OCI-LY3 (cell line): ENCODE measurements at regions not wholly inside any gene's neighbourhood (a gene's known extent, or its start where the extent isn't known, plus 50 kb on each side); places are given as distances from the start of the nearest gene placed in this dataset.

Experiments
- H2AFZ ChIP-seq: fragments of 200-600, 300-600 bp; shearing (Covaris generic); 2 replicates; pipeline ENCODE4 v1.6.0; 2014; ENCODE audit warnings: antibody characterized with exemption, low read depth, low read length
- H3K27ac ChIP-seq: fragments of 200-600, 300-600 bp; sonication (generic); 2 replicates; pipeline ENCODE4 v1.5.1; 2014; ENCODE audit warnings: mild to moderate bottlenecking, low read length, moderate library complexity, mixed read lengths
- H3K27me3 ChIP-seq: fragments of 200-600, 300-600 bp; sonication (generic); 2 replicates; pipeline ENCODE4 v1.6.1; 2014; ENCODE audit warnings: low read depth, low read length, mixed read lengths
- H3K36me3 ChIP-seq: fragments of 200-600, 300-600 bp; sonication (generic); replicated peaks from 2 replicates; pipeline ENCODE3; 2014; ENCODE audit warnings: low read depth, low read length, mixed read lengths
- H3K4me1 ChIP-seq: fragments of 300-600, 200-600 bp; sonication (generic); 2 replicates; pipeline ENCODE4 v1.6.1; 2014; ENCODE audit warnings: low read length, mixed read lengths
- H3K4me2 ChIP-seq: fragments of 200-600, 300-600 bp; sonication (generic); 2 replicates; pipeline ENCODE4 v1.6.1; 2014; ENCODE audit warnings: low read length, mixed read lengths
- H3K4me3 ChIP-seq: fragments of 300-600, 200-600 bp; sonication (generic); 2 replicates; pipeline ENCODE4 v1.5.1; 2014; ENCODE audit warnings: antibody characterized with exemption, mild to moderate bottlenecking, low read length, moderate library complexity
- H3K79me2 ChIP-seq: fragments of 300-600, 200-600 bp; shearing (Covaris generic); 2 replicates; pipeline ENCODE4 v1.6.1; 2014; ENCODE audit warnings: mild to moderate bottlenecking, low read length, mixed read lengths
- H3K9ac ChIP-seq: fragments of 300-600, 200-600 bp; shearing (Covaris generic); 2 replicates; pipeline ENCODE4 v1.6.0; 2014; ENCODE audit warnings: mild to moderate bottlenecking, low read length, moderate library complexity
- H3K9me3 ChIP-seq: fragments of 200-600, 300-600 bp; shearing (Covaris generic); 2 replicates; pipeline ENCODE4 v1.6.1; 2014; ENCODE audit warnings: low read length, mixed read lengths; ENCODE audit not compliant: insufficient read depth
- H4K20me1 ChIP-seq: fragments of 200-600, 300-600 bp; sonication (generic); 2 replicates; pipeline ENCODE4 v1.6.1; 2016; ENCODE audit warnings: low read length, mixed read lengths; ENCODE audit not compliant: insufficient read depth
- CTCF ChIP-seq: fragments of 200-600, 300-600 bp; sonication (generic); IDR thresholded peaks from 2 replicates; pipeline ENCODE4 v1.5.1; 2014; ENCODE audit warnings: antibody characterized with exemption, low read length, low read depth
- EZH2phosphoT487 ChIP-seq: fragments of 200-600 bp; shearing (Covaris generic); IDR thresholded peaks from 2 replicates; pipeline ENCODE4 v1.6.1; 2018; ENCODE audit warnings: antibody characterized with exemption, mixed run types, low read depth

- no peak overlapping the region for H3K4me2 ChIP-seq
- H3K4me1 ChIP-seq = no peaks in the 10 kb centered on the region
- no peaks in the 10 kb centered on the region for H3K36me3 ChIP-seq
- H2AFZ ChIP-seq = no peak overlapping the region
- H3K27ac ChIP-seq = no peak overlapping the region
- H3K79me2 ChIP-seq = no peaks in the 10 kb centered on the region
- H3K9me3 ChIP-seq = no peaks in the 10 kb centered on the region
- TF ChIP-seq EZH2phosphoT487 = no peak
- TF ChIP-seq CTCF = no peak
- H3K27me3 ChIP-seq = 0 out of 2 replicates have a peak, but pooled peaks cover 6% of the 10 kb centered on the region
- H3K9ac ChIP-seq = no peak overlapping the region
- H4K20me1 ChIP-seq = no peaks in the 10 kb centered on the region
- H3K4me3 ChIP-seq = no peak overlapping the region
Measured at GRCh38 chr5:42989190-42989589, 50.9 kb downstream of the ANXA2R start.

- no peaks in the 10 kb centered on the region for H3K79me2 ChIP-seq
- H3K4me2 ChIP-seq = no peak overlapping the region
- H3K36me3 ChIP-seq = no peaks in the 10 kb centered on the region
- no peaks in the 10 kb centered on the region for H3K4me1 ChIP-seq
- H4K20me1 ChIP-seq = no peaks in the 10 kb centered on the region
- H3K27me3 ChIP-seq = 0 out of 2 replicates have a peak, but pooled peaks cover 6% of the 10 kb centered on the region
- TF ChIP-seq CTCF = no peak
- no peak for TF ChIP-seq EZH2phosphoT487
- no peak overlapping the region for H3K27ac ChIP-seq
- no peak overlapping the region for H3K4me3 ChIP-seq
- H2AFZ ChIP-seq = no peak overlapping the region
- no peak overlapping the region for H3K9ac ChIP-seq
- no peaks in the 10 kb centered on the region for H3K9me3 ChIP-seq
Measured at GRCh38 chr5:42988568-42988967, 51.6 kb downstream of the ANXA2R start.

- no peak overlapping the region for H3K4me3 ChIP-seq
- H3K79me2 ChIP-seq = no peaks in the 10 kb centered on the region
- H4K20me1 ChIP-seq = no peaks in the 10 kb centered on the region
- no peak for TF ChIP-seq CTCF
- TF ChIP-seq EZH2phosphoT487 = no peak
- no peaks in the 10 kb centered on the region for H3K36me3 ChIP-seq
- no peaks in the 10 kb centered on the region for H3K4me1 ChIP-seq
- H2AFZ ChIP-seq = no peak overlapping the region
- H3K9ac ChIP-seq = no peak overlapping the region
- H3K4me2 ChIP-seq = no peak overlapping the region
- H3K9me3 ChIP-seq = no peaks in the 10 kb centered on the region
- H3K27me3 ChIP-seq = no peaks in the 10 kb centered on the region
- no peak overlapping the region for H3K27ac ChIP-seq
Measured at GRCh38 chr5:42985129-42986037, 54.7 kb downstream of the ANXA2R start.

- no peaks in the 10 kb centered on the region for H3K79me2 ChIP-seq
- no peak for TF ChIP-seq EZH2phosphoT487
- TF ChIP-seq CTCF = no peak
- H3K4me1 ChIP-seq = no peaks in the 10 kb centered on the region
- H3K4me3 ChIP-seq = no peak overlapping the region
- no peaks in the 10 kb centered on the region for H3K36me3 ChIP-seq
- no peaks in the 10 kb centered on the region for H3K27me3 ChIP-seq
- H3K4me2 ChIP-seq = no peak overlapping the region
- no peak overlapping the region for H2AFZ ChIP-seq
- H4K20me1 ChIP-seq = no peaks in the 10 kb centered on the region
- H3K9me3 ChIP-seq = no peaks in the 10 kb centered on the region
- H3K27ac ChIP-seq = no peak overlapping the region
- H3K9ac ChIP-seq = no peak overlapping the region
Measured at GRCh38 chr5:42984307-42984706, 55.8 kb downstream of the ANXA2R start.
